K562 (cell line): ENCODE measurements at regions not wholly inside any gene's neighbourhood (a gene's known extent, or its start where the extent isn't known, plus 50 kb on each side); places are given as distances from the start of the nearest gene placed in this dataset.

Experiments
- ATAC-seq: fragments of 200-7000 bp; cut with Tn5 transposase; 3 replicates; pipeline ENCODE4 v1.9.1; 2020; ENCODE audit warnings: moderate library complexity
- BruUV-seq: library from RNA; stranded (reverse); fragments of 400-500 nt; replicated peaks from 2 replicates; lab custom pipeline; 2021; lab: Mats Ljungman, UMichigan
- CTCF ChIA-PET: fragments of 300-600 bp; formaldehyde crosslinking; extraction: SDS; loops from one replicate; lab custom pipeline; 2021; ENCODE audit warnings: low intra/inter-chr PET ratio; lab: Yijun Ruan, JAX
- POLR2A ChIA-PET: fragments of 300-600, 350-650 bp; sonication (Branson Sonifier 250); formaldehyde crosslinking; extraction: SDS; loops from one replicate; lab custom pipeline; 2021; ENCODE audit warnings: antibody characterized with exemption, inconsistent platforms; lab: Yijun Ruan, JAX
- DNase-seq, 4 experiments: peaks; one replicate each; pipeline versions ENCODE4 v3.0.0 to v3.0.0-alpha.2; 2011 to 2018; ENCODE audit warnings: low spot score in 3 of 4, mixed read lengths in 3 of 4; ENCODE audit errors: extremely low read depth in 1 of 4
- FAIRE-seq: peaks from 2 replicates; lab custom pipeline; 2011; peaks lifted over from hg19 to GRCh38; lab: Jason Lieb, UNC
- H2AFZ ChIP-seq: 2 replicates; pipeline ENCODE4 v1.6.0; 2011; ENCODE audit warnings: low read depth, low read length, control low read depth, inconsistent platforms
- H3K27ac ChIP-seq: fragments of 200-600 bp; 3 replicates; pipeline ENCODE4 v1.8.0; 2011; ENCODE audit warnings: low read depth, mild to moderate bottlenecking, control low read depth, inconsistent platforms, low read length, moderate library complexity, mixed read lengths; ENCODE audit errors: extremely low read depth
- H3K27me3 ChIP-seq, 2 experiments: fragments of 300-600 bp in 1 of 2; 2 replicates in 1 of 2; 3 replicates in 1 of 2; pipeline versions ENCODE4 v1.6.0 to v1.8.0; 2011; ENCODE audit warnings: inconsistent platforms in 2 of 2, low read length in 2 of 2, mild to moderate bottlenecking in 1 of 2, mixed read lengths in 1 of 2, moderate library complexity in 1 of 2; ENCODE audit not compliant: control insufficient read depth in 2 of 2, insufficient read depth in 2 of 2
- H3K36me3 ChIP-seq: fragments of 300-600 bp; 3 replicates; pipeline ENCODE4 v1.8.0; 2011; ENCODE audit warnings: mild to moderate bottlenecking, low read length, inconsistent platforms; ENCODE audit not compliant: control insufficient read depth, insufficient read depth
- H3K4me1 ChIP-seq, 2 experiments: fragments of 200-600 bp in 1 of 2; replicated peaks in 1 of 2; 2 replicates in 1 of 2; 3 replicates in 1 of 2; pipeline versions ENCODE4 v1.5.1 to v1.8.0; 2011; ENCODE audit warnings: inconsistent platforms in 2 of 2, low read length in 2 of 2, mild to moderate bottlenecking in 1 of 2, mixed read lengths in 1 of 2, moderate library complexity in 1 of 2; ENCODE audit not compliant: control insufficient read depth in 2 of 2, insufficient read depth in 2 of 2
- H3K4me2 ChIP-seq: 2 replicates; pipeline ENCODE4 v1.6.1; 2011; ENCODE audit warnings: low read length, control low read depth, inconsistent platforms, mixed read lengths; ENCODE audit not compliant: insufficient read depth
- H3K4me3 ChIP-seq: fragments of 200-600 bp; sonication (generic), shearing (Covaris generic); 2 replicates; pipeline ENCODE4 v1.5.1; 2016; ENCODE audit warnings: control low read depth, inconsistent platforms
- H3K79me2 ChIP-seq: fragments of 200-600 bp; 3 replicates; pipeline ENCODE4 v1.8.0; 2011; ENCODE audit warnings: low read length, inconsistent platforms; ENCODE audit not compliant: control insufficient read depth, insufficient read depth
- H3K9ac ChIP-seq, 2 experiments: 2 replicates each; pipeline versions ENCODE4 v1.6.0 to v1.6.1; 2011; ENCODE audit warnings: low read depth in 2 of 2, low read length in 2 of 2, control low read depth in 1 of 2, inconsistent platforms in 1 of 2, mild to moderate bottlenecking in 1 of 2, mixed read lengths in 1 of 2; ENCODE audit not compliant: insufficient read depth in 1 of 2
- H3K9me1 ChIP-seq: one replicate; pipeline ENCODE4 v1.6.0; 2011; ENCODE audit warnings: inconsistent platforms, mild to moderate bottlenecking, low read length, moderate library complexity; ENCODE audit not compliant: control insufficient read depth, insufficient read depth
- H3K9me3 ChIP-seq: replicated peaks from 2 replicates; pipeline ENCODE4 v1.5.1; 2011; ENCODE audit warnings: low read depth, low read length, inconsistent platforms; ENCODE audit not compliant: control insufficient read depth, insufficient read depth
- H4K20me1 ChIP-seq: replicated peaks from 2 replicates; pipeline ENCODE4 v1.6.1; 2011; ENCODE audit warnings: low read length, inconsistent platforms, mixed read lengths; ENCODE audit not compliant: control insufficient read depth, insufficient read depth
- ATF4 ChIP-seq: fragments of 450-650 bp; formaldehyde crosslinking; IDR thresholded peaks from 2 replicates; pipeline ENCODE4 v1.4.0; 2022; ENCODE audit warnings: mild to moderate bottlenecking, moderate library complexity
- ATF6 ChIP-seq: sonication (generic); formaldehyde crosslinking; IDR thresholded peaks from 2 replicates; pipeline ENCODE4 v1.4.0; 2020; ENCODE audit warnings: mild to moderate bottlenecking, missing genetic modification reagents
- CBX2 ChIP-seq: fragments of 200-600 bp; sonication (generic); IDR thresholded peaks from one replicate; pipeline ENCODE4 v1.6.1; 2012; ENCODE audit warnings: mild to moderate bottlenecking, low read length, inconsistent platforms; ENCODE audit not compliant: insufficient read depth, poor library complexity, severe bottlenecking
- CGGBP1 ChIP-seq: fragments of 250-450 bp; sonication (Bioruptor Pico); IDR thresholded peaks from 2 replicates; pipeline ENCODE4 v1.9.0; 2021; ENCODE audit warnings: mild to moderate bottlenecking
- GABPA ChIP-seq: fragments of 200-800 bp; sonication (Bioruptor generic); conservative IDR thresholded peaks from 2 replicates; pipeline ENCODE4 v1.6.1; 2016; ENCODE audit warnings: low read depth, missing genetic modification characterization, missing compliant biosample characterization
- WGBS: fragments of 100-300 bp; shearing (Covaris generic); methylation state at CpG from one replicate; pipeline ENCODE4 v1.1.6; 2016; ENCODE audit warnings: low coverage, mixed read lengths; ENCODE audit not compliant: insufficient coverage; ENCODE audit errors: missing lambda C conversion rate; 5-methylcytosine and 5-hydroxymethylcytosine counted together
- in situ Hi-C: fragments of 300-500 bp; cut with MboI; formaldehyde crosslinking; loops from 4 replicates; pipeline ENCODE4 v1.15.0; 2018; ENCODE audit warnings: inconsistent platforms, mixed read lengths
- intact Hi-C: fragments of 100-400 bp; cut with micrococcal nuclease; formaldehyde crosslinking; loops from 2 replicates; pipeline ENCODE4 v1.14.2; 2022

- Histone ChIP-seq H2AFZ (no peak overlapping the region), H3K27me3 (no peaks in the 10 kb centered on the region; a peak in 1 of 5 replicates), H3K36me3 (no peaks in the 10 kb centered on the region), H3K79me2 (no peaks in the 10 kb centered on the region), H3K4me1 (no peaks in the 10 kb centered on the region), H3K27ac (no peak overlapping the region), H3K4me2 (no peak overlapping the region), H3K9me1 (no peaks in the 10 kb centered on the region), H4K20me1 (no peaks in the 10 kb centered on the region), H3K9me3 (no peaks in the 10 kb centered on the region), H3K9ac (no peak overlapping the region), H3K4me3 (no peak overlapping the region)
- no peak for DNase-seq
- WGBS, result 0% methylated on average over 8 of the region's 11 CpGs
- ChIA-PET POLR2A (interaction anchor here (1.3 kb wide), 1 partner anchor 10 kb away, joined by 3 read pairs; no protein-coding TSS in a partner anchor), CTCF (no interaction called here)
- ATAC-seq, result no peak
- no peak for TF ChIP-seq ATF4 (CRISPR knock-in tag)
- TF ChIP-seq ATF6 (CRISPR knock-in tag), result no peak
- no peak for TF ChIP-seq GABPA (tag)
- no peak for TF ChIP-seq CGGBP1 (CRISPR knock-in tag)
- no peak for TF ChIP-seq CBX2
- no peak for FAIRE-seq
- intact Hi-C loops (no loop called here), in situ Hi-C loops (loop anchor here (25.0 kb wide), 1 partner anchor 406 kb away; the partner anchor contains the start of genes BRCA2 and ZAR1L)
- no TSS peak for BruUV-seq
Measured at GRCh38 chr13:31905961-31906360, 125.6 kb upstream of the FRY start.
